ENCODE measurements at regions not wholly inside any gene's neighbourhood (a gene's known extent, or its start where the extent isn't known, plus 50 kb on each side); places are given as distances from the start of the nearest gene placed in this dataset.

DNA sequence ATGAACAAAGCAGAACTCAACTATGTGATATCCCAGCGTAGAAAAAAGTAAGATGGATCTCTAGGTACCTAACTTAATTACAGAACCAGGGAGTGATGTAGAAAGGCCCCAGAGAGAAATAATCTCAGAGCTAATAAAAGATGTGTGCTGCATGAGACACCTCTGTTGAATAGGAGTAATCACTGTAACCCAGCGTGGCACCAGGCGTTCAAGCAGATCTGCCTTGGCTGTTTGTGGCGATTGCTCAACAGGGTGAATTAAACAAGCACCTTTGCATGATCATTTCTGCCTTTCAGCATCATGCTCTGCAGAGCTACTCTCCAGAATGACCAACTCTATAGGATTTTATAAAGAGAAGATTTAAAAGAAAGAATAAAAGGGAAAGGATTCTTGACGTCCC is 81.7 kb upstream of the KCNIP4 start:
- POLR2A ChIA-PET, result no interaction called here
- no TSS peak for BruUV-seq (replicated peaks)
- no peak for TF ChIP-seq CTCF (IDR thresholded peaks at IDR 0.05; ENCODE audit: unreplicated experiment)

GRCh38 chr4:22029803-22030202 is 81.2 kb upstream of the KCNIP4 start:
- CTCF ChIA-PET, result interaction anchor here (0.9 kb wide), 1 partner anchor 61 kb away, joined by 3 read pairs; no protein-coding TSS in a partner anchor
- no peak overlapping the region for H3K4me3 Mint-ChIP-seq (ENCODE audit: unreplicated experiment)
- no peak for TF ChIP-seq CTCF (IDR thresholded peaks at IDR 0.05; ENCODE audit: unreplicated experiment)
- no peaks in the 10 kb centered on the region for H3K4me1 Mint-ChIP-seq (ENCODE audit: insufficient read depth, unreplicated experiment)
- intact Hi-C loops (cut with micrococcal nuclease), result no loop called here
- POLR2A ChIA-PET, result no interaction called here
- peaks cover 5% of the 10 kb centered on the region for H3K9me3 Mint-ChIP-seq (ENCODE audit: unreplicated experiment)
- no peak overlapping the region for H3K27ac Mint-ChIP-seq (ENCODE audit: low read depth, unreplicated experiment)
- no TSS peak for BruUV-seq (replicated peaks)
- no peak for DNase-seq (ENCODE audit: unreplicated experiment)
- H3K36me3 Mint-ChIP-seq (ENCODE audit: insufficient read depth, unreplicated experiment), result no peaks in the 10 kb centered on the region
- no peaks in the 10 kb centered on the region for H3K27me3 Mint-ChIP-seq (ENCODE audit: insufficient read depth, unreplicated experiment)

More for the DNA sequence above, 81.7 kb upstream of the KCNIP4 start:
- DNase-seq (ENCODE audit: unreplicated experiment), result no peak
- H3K27me3 Mint-ChIP-seq (ENCODE audit: insufficient read depth, unreplicated experiment), result no peaks in the 10 kb centered on the region
- intact Hi-C loops (cut with micrococcal nuclease), result no loop called here
- no peak overlapping the region for H3K4me3 Mint-ChIP-seq (ENCODE audit: unreplicated experiment)
- CTCF ChIA-PET, result interaction anchor here (0.5 to 0.9 kb wide), 3 partner anchors 17 to 643 kb away, joined by 3 to 6 read pairs (median 3); no protein-coding TSS in a partner anchor
- no peaks in the 10 kb centered on the region for H3K4me1 Mint-ChIP-seq (ENCODE audit: insufficient read depth, unreplicated experiment)
- no peak overlapping the region for H3K27ac Mint-ChIP-seq (ENCODE audit: low read depth, unreplicated experiment)
- H3K9me3 Mint-ChIP-seq (ENCODE audit: unreplicated experiment), result peaks cover under 1% of the 10 kb centered on the region
- no peaks in the 10 kb centered on the region for H3K36me3 Mint-ChIP-seq (ENCODE audit: insufficient read depth, unreplicated experiment)

DNA sequence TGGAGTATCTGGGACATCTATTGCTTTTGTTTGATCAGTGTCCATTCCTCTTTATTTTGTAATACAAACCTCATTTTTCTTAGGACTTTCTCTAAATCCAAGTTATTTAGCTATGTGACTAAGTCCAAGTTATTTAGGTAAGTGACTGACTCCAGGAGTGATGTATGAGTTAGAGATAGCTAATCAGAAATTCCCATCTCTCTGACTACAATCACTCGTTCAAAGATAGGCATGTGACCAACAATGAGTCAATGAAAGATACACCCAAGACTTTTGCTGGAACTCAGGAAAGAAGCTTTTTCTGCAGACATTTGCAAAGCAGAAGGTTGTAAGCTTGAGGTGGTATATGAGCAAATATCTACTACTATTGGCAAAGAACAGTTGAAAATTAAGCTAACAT is 72.5 kb upstream of the KCNIP4 start:
- H3K27ac Mint-ChIP-seq (ENCODE audit: low read depth, unreplicated experiment), result no peak overlapping the region
- BruUV-seq (replicated peaks), result no TSS peak
- H3K9me3 Mint-ChIP-seq (ENCODE audit: unreplicated experiment), result peaks cover 7% of the 10 kb centered on the region
- no peak for DNase-seq (ENCODE audit: unreplicated experiment)
- H3K4me3 Mint-ChIP-seq (ENCODE audit: unreplicated experiment), result no peak overlapping the region
- no peak for TF ChIP-seq CTCF (IDR thresholded peaks at IDR 0.05; ENCODE audit: unreplicated experiment)
- H3K27me3 Mint-ChIP-seq (ENCODE audit: insufficient read depth, unreplicated experiment), result no peaks in the 10 kb centered on the region
- H3K4me1 Mint-ChIP-seq (ENCODE audit: insufficient read depth, unreplicated experiment), result peaks cover 4% of the 10 kb centered on the region
- no peaks in the 10 kb centered on the region for H3K36me3 Mint-ChIP-seq (ENCODE audit: insufficient read depth, unreplicated experiment)
- intact Hi-C loops (cut with micrococcal nuclease), result no loop called here
- ChIA-PET CTCF (interaction anchor here (0.6 kb wide), 1 partner anchor 232 kb away, joined by 3 read pairs; no protein-coding TSS in a partner anchor), POLR2A (no interaction called here)

GRCh38 chr4:22020129-22020528 is 71.6 kb upstream of the KCNIP4 start:
- Mint-ChIP-seq H3K4me1 (ENCODE audit: insufficient read depth, unreplicated experiment) (peaks cover 4% of the 10 kb centered on the region), H3K27ac (ENCODE audit: low read depth, unreplicated experiment) (no peak overlapping the region), H3K9me3 (ENCODE audit: unreplicated experiment) (peaks cover 5% of the 10 kb centered on the region), H3K27me3 (ENCODE audit: insufficient read depth, unreplicated experiment) (no peaks in the 10 kb centered on the region), H3K4me3 (ENCODE audit: unreplicated experiment) (no peak overlapping the region), H3K36me3 (ENCODE audit: insufficient read depth, unreplicated experiment) (no peaks in the 10 kb centered on the region)
- no peak for TF ChIP-seq CTCF (IDR thresholded peaks at IDR 0.05; ENCODE audit: unreplicated experiment)
- no peak for DNase-seq (ENCODE audit: unreplicated experiment)
- intact Hi-C loops (cut with micrococcal nuclease), result no loop called here
- ChIA-PET CTCF (no interaction called here), POLR2A (no interaction called here)
- BruUV-seq (replicated peaks), result no TSS peak

Measured in MCF 10A (cell line).